A549 (cell line): ENCODE measurements at regions not wholly inside any gene's neighbourhood (a gene's known extent, or its start where the extent isn't known, plus 50 kb on each side); places are given as distances from the start of the nearest gene placed in this dataset.

ENCODE experiments used
- ATAC-seq, 2 experiments: fragments of 200-7000 bp in 1 of 2; fragments of >200 bp in 1 of 2; cut with Nextera tagmentation in 1 of 2; cut with Tn5 transposase in 1 of 2; 3 replicates each; pipeline versions ENCODE4 v1.8.0 to v1.9.1; 2018 to 2020; ENCODE audit warnings: mild to moderate bottlenecking in 1 of 2, moderate library complexity in 1 of 2
- CTCF ChIA-PET: fragments of 300-600 bp; sonication (Branson Sonifier 250); formaldehyde crosslinking; extraction: SDS; loops from one replicate; lab custom pipeline; 2021; ENCODE audit warnings: antibody characterized with exemption, inconsistent platforms; lab: Yijun Ruan, JAX
- POLR2A ChIA-PET: fragments of 350-600 bp; formaldehyde crosslinking; extraction: SDS; loops from one replicate; lab custom pipeline; 2021; ENCODE audit warnings: antibody characterized with exemption, inconsistent platforms; lab: Yijun Ruan, JAX
- DNase-seq, 2 experiments: peaks; one replicate each; pipeline versions ENCODE4 v3.0.0 to v3.0.0-alpha.2; 2011 to 2016; ENCODE audit warnings: low read depth in 1 of 2, low spot score in 1 of 2
- FAIRE-seq: peaks from 2 replicates; lab custom pipeline; 2011; peaks lifted over from hg19 to GRCh38; lab: Jason Lieb, UNC
- H3K27ac ChIP-seq, 2 experiments: fragments of >200 bp; sonication (Bioruptor Twin); formaldehyde crosslinking; 3 replicates each; pipeline ENCODE4 v1.5.1; 2016 to 2017
- H3K4me1 ChIP-seq: fragments of >200 bp; sonication (Bioruptor Twin); formaldehyde crosslinking; 3 replicates; pipeline ENCODE4 v1.6.1; 2016
- H3K4me2 ChIP-seq: fragments of >200 bp; sonication (Bioruptor Twin); formaldehyde crosslinking; 3 replicates; pipeline ENCODE4 v1.6.1; 2016
- H3K4me3 ChIP-seq: fragments of >200 bp; sonication (Bioruptor Twin); formaldehyde crosslinking; 3 replicates; pipeline ENCODE4 v1.5.1; 2016
- H3K9me3 ChIP-seq: fragments of >200 bp; sonication (Bioruptor Twin); formaldehyde crosslinking; 3 replicates; pipeline ENCODE4 v1.6.1; 2016
- BHLHE40 ChIP-seq: IDR thresholded peaks from 2 replicates; pipeline ENCODE4 v1.6.1; 2012; ENCODE audit warnings: low read depth, low read length, inconsistent platforms
- CBX8 ChIP-seq: fragments of 200-600 bp; sonication (generic); IDR thresholded peaks from 2 replicates; pipeline ENCODE4 v1.6.1; 2016
- CEBPB ChIP-seq, 2 experiments: fragments of >200 bp in 1 of 2; sonication (Bioruptor Twin) in 1 of 2; formaldehyde crosslinking in 1 of 2; IDR thresholded peaks; 2 replicates each; pipeline ENCODE4 v1.6.1; 2012 to 2016
- CHD4 ChIP-seq: fragments of 200-600 bp; sonication (generic); IDR thresholded peaks from 2 replicates; pipeline ENCODE4 v1.6.1; 2016; ENCODE audit warnings: antibody characterized with exemption, mild to moderate bottlenecking, borderline replicate concordance
- CTCF ChIP-seq: fragments of >200 bp; sonication (Bioruptor Twin); formaldehyde crosslinking; IDR thresholded peaks from 3 replicates; pipeline ENCODE4 v1.5.1; 2016
- E2F6 ChIP-seq: IDR thresholded peaks from 2 replicates; pipeline ENCODE4 v1.6.1; 2012; ENCODE audit warnings: low read depth, borderline replicate concordance
- ESRRA ChIP-seq: fragments of 150-350 bp; IDR thresholded peaks from 2 replicates; pipeline ENCODE4 v1.6.1; 2014; ENCODE audit warnings: mild to moderate bottlenecking, low read length, borderline replicate concordance
- FOSL2 ChIP-seq, 2 experiments: fragments of 450-650 bp in 1 of 2; fragments of >200 bp in 1 of 2; sonication (Bioruptor Twin) in 1 of 2; formaldehyde crosslinking; IDR thresholded peaks; 2 replicates each; pipeline versions ENCODE4 v1.5.0 to v1.6.1; 2016 to 2020; ENCODE audit warnings: mild to moderate bottlenecking in 1 of 2, moderate library complexity in 1 of 2
- FOXS1 ChIP-seq: fragments of 250-450 bp; sonication (Bioruptor Pico); IDR thresholded peaks from 2 replicates; pipeline ENCODE4 v1.5.0; 2020; ENCODE audit warnings: mild to moderate bottlenecking, moderate library complexity
- GATA3 ChIP-seq: IDR thresholded peaks from 2 replicates; pipeline ENCODE4 v1.6.1; 2012; ENCODE audit warnings: borderline replicate concordance
- HMGXB4 ChIP-seq: fragments of 250-450 bp; sonication (Bioruptor Pico); IDR thresholded peaks from 2 replicates; pipeline ENCODE4 v1.5.0; 2021; ENCODE audit warnings: mild to moderate bottlenecking, moderate library complexity, borderline replicate concordance
- HOXA7 ChIP-seq: fragments of 250-450 bp; sonication (Bioruptor Pico); IDR thresholded peaks from 2 replicates; pipeline ENCODE4 v1.5.0; 2020; ENCODE audit warnings: mild to moderate bottlenecking, moderate library complexity
- JUN ChIP-seq, 2 experiments: fragments of >200 bp; sonication (Bioruptor Twin); formaldehyde crosslinking; IDR thresholded peaks; 2 replicates in 1 of 2; 3 replicates in 1 of 2; pipeline ENCODE4 v1.6.1; 2016 to 2017
- JUNB ChIP-seq: fragments of >200 bp; sonication (Bioruptor Twin); formaldehyde crosslinking; IDR thresholded peaks from 2 replicates; pipeline ENCODE4 v1.6.1; 2016
- KDM5A ChIP-seq: fragments of 200-600 bp; sonication (generic); IDR thresholded peaks from 2 replicates; pipeline ENCODE4 v1.6.1; 2016; ENCODE audit warnings: antibody characterized with exemption, mild to moderate bottlenecking
- MAZ ChIP-seq: fragments of 150-350 bp; IDR thresholded peaks from 2 replicates; pipeline ENCODE4 v1.6.1; 2014; ENCODE audit warnings: antibody characterized with exemption, low read depth, low read length, borderline replicate concordance
- NPAS2 ChIP-seq: fragments of 250-450 bp; sonication (Bioruptor Pico); IDR thresholded peaks from 2 replicates; pipeline ENCODE4 v1.8.0; 2022; ENCODE audit warnings: mild to moderate bottlenecking, moderate library complexity, borderline replicate concordance
- PBX3 ChIP-seq: IDR thresholded peaks from 2 replicates; pipeline ENCODE4 v1.6.1; 2012
- POLR2A ChIP-seq: IDR thresholded peaks from 2 replicates; pipeline ENCODE4 v1.6.1; 2012; ENCODE audit warnings: mild to moderate bottlenecking, low read length
- RARB ChIP-seq: fragments of 250-450 bp; sonication (Bioruptor Pico); IDR thresholded peaks from 2 replicates; pipeline ENCODE4 v1.8.0; 2021; ENCODE audit warnings: mild to moderate bottlenecking, moderate library complexity
- RCOR1 ChIP-seq: fragments of 150-350 bp; IDR thresholded peaks from 2 replicates; pipeline ENCODE4 v1.6.1; 2014; ENCODE audit warnings: antibody characterized with exemption, low read length, low read depth
- RFX5 ChIP-seq: fragments of 450-650 bp; IDR thresholded peaks from 2 replicates; pipeline ENCODE4 v1.7.1; 2014; ENCODE audit warnings: antibody characterized with exemption, mild to moderate bottlenecking, moderate library complexity
- RNF2 ChIP-seq: fragments of 200-600 bp; sonication (generic); IDR thresholded peaks from 2 replicates; pipeline ENCODE4 v1.6.1; 2016; ENCODE audit warnings: low read depth, mild to moderate bottlenecking, antibody characterized with exemption, moderate library complexity, borderline replicate concordance
- ZC3H11A ChIP-seq: fragments of 450-650 bp; IDR thresholded peaks from 2 replicates; pipeline ENCODE4 v1.6.1; 2014; ENCODE audit warnings: antibody characterized with exemption, mild to moderate bottlenecking
- ZNF302 ChIP-seq: fragments of 250-450 bp; sonication (Bioruptor Pico); IDR thresholded peaks from 2 replicates; pipeline ENCODE4 v1.9.0; 2021; ENCODE audit warnings: inconsistent platforms, mild to moderate bottlenecking, moderate library complexity
- WGBS: methylation state at CpG from one replicate; pipeline ENCODE4 v1.1.6; 2017; ENCODE audit errors: missing lambda C conversion rate; 5-methylcytosine and 5-hydroxymethylcytosine counted together

- TF ChIP-seq RCOR1 (no peak), ESRRA (no peak), CTCF (no peak), RFX5 (no peak), E2F6 (no peak), HOXA7 (CRISPR knock-in tag) (no peak), CEBPB (IDR thresholded peaks at IDR 0.05) (no peak), HMGXB4 (no peak), CBX8 (no peak), JUNB (no peak), ZC3H11A (no peak), POLR2A (no peak), FOXS1 (CRISPR knock-in tag) (no peak), KDM5A (no peak), RNF2 (no peak), PBX3 (no peak)
- H3K4me3 ChIP-seq = no peak overlapping the region
- FAIRE-seq (no peak), DNase-seq (no peak), ATAC-seq (no peak)
- ChIA-PET POLR2A (no interaction called here), CTCF (no interaction called here)
- H3K27ac ChIP-seq = no peak overlapping the region
- H3K4me2 ChIP-seq = no peak overlapping the region
- no peaks in the 10 kb centered on the region for H3K4me1 ChIP-seq
- H3K9me3 ChIP-seq = no peaks in the 10 kb centered on the region
- 29% methylated on average over 6 of the region's 8 CpGs for WGBS
Observed at GRCh38 chr11:134624166-134624920, 212.3 kb upstream of the B3GAT1 start.

- H3K9me3 ChIP-seq = no peaks in the 10 kb centered on the region
- no peaks in the 10 kb centered on the region for H3K4me1 ChIP-seq
- POLR2A ChIA-PET = no interaction called here
- no peak overlapping the region for H3K4me2 ChIP-seq
- FAIRE-seq = no peak
- WGBS = 0% methylated on average over 3 of the region's 5 CpGs
- H3K4me3 ChIP-seq = no peak overlapping the region
- no peak for DNase-seq
- ATAC-seq = no peak
- CTCF ChIA-PET = no interaction called here
- no peak for TF ChIP-seq POLR2A
- TF ChIP-seq CEBPB (IDR thresholded peaks at IDR 0.05) = no peak
- TF ChIP-seq NPAS2 (CRISPR knock-in tag) = no peak
- TF ChIP-seq ZNF302 = no peak
- TF ChIP-seq MAZ = no peak
- no peak overlapping the region for H3K27ac ChIP-seq
Observed at GRCh38 chr11:134623711-134624110, 211.7 kb upstream of the B3GAT1 start.

GRCh38 chr11:134622458-134622857 is 210.4 kb upstream of the B3GAT1 start:
- WGBS = 10% methylated on average over 5 of the region's 6 CpGs
- no peak for DNase-seq
- H3K27ac ChIP-seq = no peak overlapping the region
- H3K4me3 ChIP-seq = no peak overlapping the region
- H3K9me3 ChIP-seq = no peaks in the 10 kb centered on the region
- no peak for TF ChIP-seq RCOR1
- TF ChIP-seq ZC3H11A = no peak
- TF ChIP-seq JUNB = no peak
- TF ChIP-seq GATA3 = no peak
- TF ChIP-seq FOSL2 (IDR thresholded peaks at IDR 0.05) = no peak
- TF ChIP-seq FOSL2 (CRISPR knock-in tag; IDR thresholded peaks at IDR 0.05) = no peak
- no peak for TF ChIP-seq RARB (CRISPR knock-in tag)
- no peak for TF ChIP-seq JUN (IDR thresholded peaks at IDR 0.05)
- no peak for TF ChIP-seq POLR2A
- TF ChIP-seq E2F6 = no peak
- no peak for TF ChIP-seq HMGXB4
- no peak for TF ChIP-seq CHD4
- no peak for TF ChIP-seq RNF2
- no peak for TF ChIP-seq BHLHE40
- no peaks in the 10 kb centered on the region for H3K4me1 ChIP-seq
- ChIA-PET CTCF (no interaction called here), POLR2A (no interaction called here)
- no peak overlapping the region for H3K4me2 ChIP-seq
- ATAC-seq = no peak
- FAIRE-seq = no peak
